Fibroblast of skin of scalp (primary cell): ENCODE measurements at regions not wholly inside any gene's neighbourhood (a gene's known extent, or its start where the extent isn't known, plus 50 kb on each side); places are given as distances from the start of the nearest gene placed in this dataset.

Experiments used
- DNase-seq: peaks from one replicate; pipeline ENCODE4 v3.0.0-alpha.2; 2013

DNA sequence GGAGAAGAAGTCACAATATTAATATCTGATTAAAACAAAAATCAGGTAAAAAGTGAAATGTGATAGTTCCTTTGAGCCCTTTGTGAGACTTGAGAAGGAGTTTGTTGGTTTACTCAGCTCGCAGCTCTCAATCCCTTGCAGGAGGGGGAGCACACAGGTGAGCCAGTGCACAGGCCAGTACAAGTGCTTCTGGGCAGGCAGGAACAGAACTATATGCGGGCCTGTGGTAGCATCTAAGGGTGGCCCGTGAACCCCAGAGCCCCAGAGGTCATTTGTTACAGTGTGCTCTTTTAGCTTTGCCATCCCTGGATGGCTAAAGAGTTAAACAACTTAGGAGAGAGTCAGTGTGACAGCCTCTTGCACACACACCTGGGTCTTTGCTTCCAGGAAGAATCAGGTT, 215.3 kb upstream of the EDIL3 start:
- DNase-seq = no peak

DNA sequence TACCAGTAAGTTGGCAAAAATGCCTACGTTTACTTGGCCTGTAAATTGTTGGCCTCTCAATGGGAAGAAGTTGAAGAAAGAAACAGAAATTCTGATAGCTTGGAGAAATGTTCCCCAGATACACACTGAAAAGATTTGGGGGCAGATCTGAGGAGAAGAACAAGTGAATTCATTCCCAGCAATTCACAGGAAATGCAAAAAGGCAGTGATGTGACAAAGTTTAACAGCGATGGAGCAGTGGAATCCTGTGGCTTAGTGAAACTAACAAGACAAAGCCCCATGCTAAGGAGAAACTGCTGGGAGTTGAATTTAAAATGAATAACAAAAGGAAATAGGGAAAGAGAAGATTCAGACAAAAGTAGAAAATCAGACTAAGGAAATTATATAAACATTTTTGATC, 213.2 kb upstream of the EDIL3 start:
- no peak for DNase-seq

DNA sequence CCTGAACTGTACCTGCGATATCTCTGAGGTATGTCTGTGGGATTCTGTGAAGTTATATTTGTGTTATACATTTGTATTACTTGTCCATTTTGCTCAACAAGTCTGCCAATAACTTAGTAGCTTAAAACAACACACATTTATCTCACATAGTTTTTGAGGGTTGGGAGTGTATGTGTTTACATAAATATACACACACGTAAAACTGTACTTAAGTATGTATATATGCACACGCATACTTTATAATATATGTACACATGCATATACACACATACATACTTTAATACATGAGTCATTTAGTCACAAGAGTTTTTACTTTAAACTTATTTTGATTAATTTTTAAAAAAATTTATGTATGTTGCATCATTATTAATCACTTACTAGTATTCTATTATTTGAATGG, 205.9 kb upstream of the EDIL3 start:
- no peak for DNase-seq

DNA sequence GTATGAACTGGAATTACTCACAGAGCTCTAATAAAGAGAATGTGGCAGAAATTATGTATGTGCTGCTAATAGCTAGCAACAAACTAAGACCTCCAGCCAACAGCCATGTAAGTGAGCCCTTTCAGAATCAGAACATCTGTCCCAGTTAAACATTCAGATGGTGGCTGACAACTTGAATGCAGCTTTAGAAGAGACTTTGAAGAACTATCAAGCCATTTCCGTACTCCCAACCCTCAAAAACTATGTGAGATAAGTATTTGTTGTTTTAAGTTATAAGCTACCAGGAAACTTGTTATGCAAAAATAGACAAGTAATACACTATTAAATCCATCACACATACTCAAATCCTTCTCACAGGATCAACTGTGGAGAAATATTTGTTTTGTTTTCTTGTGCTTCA, 205.2 kb upstream of the EDIL3 start:
- no peak for DNase-seq

DNA sequence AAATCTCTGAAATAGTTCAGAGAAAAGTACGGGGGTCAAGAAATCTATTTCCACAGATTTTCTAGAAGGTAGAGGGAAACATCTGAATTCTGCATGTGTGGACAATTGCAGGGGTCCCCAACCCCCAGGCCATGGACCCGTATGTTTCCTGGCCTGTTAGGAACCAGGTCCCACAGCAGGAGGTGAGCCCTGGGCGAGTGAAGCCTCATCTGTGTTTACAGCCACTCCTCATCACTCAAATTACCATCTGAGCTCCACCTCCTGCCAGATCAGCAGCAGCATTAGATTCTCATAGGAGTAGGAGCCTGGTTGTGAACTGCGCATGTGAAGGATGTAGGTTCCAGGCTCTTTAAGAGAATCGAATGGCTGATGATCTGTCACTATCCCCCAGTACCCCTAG, 200.5 kb upstream of the EDIL3 start:
- DNase-seq = no peak

DNA sequence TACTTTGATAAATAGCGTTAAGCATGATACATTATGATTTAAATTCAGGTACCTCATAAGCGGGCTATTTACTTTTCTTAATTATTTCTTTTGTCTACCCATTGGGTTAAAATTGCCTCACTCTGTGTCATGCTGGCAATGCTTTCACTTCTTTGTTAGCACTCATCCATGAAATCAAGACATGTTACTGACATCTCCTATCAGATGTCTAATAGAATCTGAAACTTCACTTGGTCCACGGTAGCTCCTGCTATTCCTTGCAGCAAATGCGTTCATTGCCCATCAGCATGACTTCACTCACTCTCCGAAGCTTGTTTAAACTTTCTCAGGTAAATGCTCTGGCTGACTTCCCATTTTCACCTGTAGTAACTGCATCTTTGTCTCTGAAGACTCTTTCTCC, 193.5 kb upstream of the EDIL3 start:
- no peak for DNase-seq

DNA sequence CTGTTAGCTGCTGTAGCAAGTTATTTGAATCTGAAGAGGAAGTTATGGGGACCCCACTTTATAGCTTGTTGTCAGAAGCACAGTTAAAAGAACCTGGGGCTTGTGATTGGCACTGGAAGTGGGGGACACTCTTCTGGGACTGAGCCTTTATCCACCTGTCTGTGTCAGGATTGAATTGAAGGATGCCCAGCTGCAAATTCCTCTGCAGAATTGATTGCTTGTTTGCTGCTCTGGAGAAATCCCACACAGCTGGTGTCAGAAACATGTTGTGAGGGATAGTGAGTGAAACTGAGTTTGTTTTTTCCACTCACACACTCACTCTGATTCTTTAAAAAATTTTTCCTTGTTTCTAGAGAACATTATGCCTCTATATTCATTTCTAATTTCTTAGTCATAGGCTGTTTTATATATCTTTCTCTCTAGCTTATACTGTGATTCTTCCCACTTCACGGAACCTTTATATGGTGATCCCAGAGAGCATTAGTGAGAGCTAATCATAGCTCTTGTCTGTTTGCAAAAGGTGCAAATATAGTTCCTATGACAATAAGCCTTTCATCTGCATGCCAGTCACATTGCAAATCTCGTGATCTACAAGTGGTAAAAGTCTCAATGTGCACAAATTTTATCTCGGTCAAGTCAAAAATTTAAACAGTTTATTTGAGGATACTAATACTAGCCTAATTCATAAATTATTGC, 188.5 kb upstream of the EDIL3 start:
- no peak for DNase-seq

DNA sequence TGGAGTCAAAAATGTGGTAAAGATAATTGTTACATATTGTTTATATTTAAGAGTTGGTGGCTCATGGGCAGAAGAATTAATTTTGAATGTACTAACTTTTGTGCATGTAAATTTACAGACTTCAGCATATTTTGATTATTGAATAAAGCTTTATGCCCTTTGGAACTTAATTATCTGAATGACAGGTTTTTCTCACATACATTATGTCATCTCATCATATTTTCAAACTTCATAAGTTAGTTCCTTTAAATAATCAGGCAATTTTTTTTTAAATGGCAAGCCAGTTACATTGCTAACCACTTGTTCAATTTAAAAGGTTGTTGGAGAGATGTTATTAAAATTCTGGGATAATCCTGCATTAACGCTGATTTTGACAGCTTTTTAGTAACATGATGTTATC, 184.6 kb upstream of the EDIL3 start:
- DNase-seq = no peak

DNA sequence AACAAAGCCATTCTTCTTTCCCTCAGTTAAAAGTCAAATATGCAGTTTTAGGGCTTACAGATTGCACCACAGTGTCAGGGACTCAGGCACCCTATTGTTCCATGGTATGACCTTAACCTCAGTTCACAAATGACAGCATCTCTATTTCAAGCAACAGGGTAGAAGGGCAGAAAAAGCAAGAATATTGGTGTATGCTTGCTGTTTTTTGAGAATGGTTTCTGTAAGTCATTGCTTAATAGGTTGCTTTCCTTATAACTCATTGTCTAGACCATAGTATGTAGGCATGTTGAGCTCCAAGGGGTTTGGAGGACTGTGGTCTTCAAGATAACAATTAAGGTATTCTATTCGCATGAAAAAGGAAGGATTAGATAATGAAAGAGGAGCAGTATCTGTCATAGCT, 183.5 kb upstream of the EDIL3 start:
- no peak for DNase-seq

DNA sequence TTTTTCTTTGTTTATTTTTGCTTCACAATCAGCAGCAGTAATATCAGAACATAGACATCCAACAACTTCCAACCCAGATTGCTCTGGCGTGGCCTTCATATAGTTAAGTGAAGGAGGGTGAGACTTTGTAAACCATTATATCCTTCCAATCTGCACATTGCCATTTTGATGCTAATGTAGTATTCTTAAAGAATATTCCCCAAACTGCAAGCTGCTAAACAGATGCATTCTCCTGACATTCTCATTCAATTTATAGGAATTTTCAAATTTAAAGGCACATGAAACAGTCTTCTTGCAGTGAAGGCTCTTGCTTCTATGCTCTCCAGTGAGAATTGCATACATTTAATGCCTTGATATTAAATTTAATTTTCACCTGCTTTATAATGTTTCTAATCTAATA, 181.2 kb upstream of the EDIL3 start:
- no peak for DNase-seq

DNA sequence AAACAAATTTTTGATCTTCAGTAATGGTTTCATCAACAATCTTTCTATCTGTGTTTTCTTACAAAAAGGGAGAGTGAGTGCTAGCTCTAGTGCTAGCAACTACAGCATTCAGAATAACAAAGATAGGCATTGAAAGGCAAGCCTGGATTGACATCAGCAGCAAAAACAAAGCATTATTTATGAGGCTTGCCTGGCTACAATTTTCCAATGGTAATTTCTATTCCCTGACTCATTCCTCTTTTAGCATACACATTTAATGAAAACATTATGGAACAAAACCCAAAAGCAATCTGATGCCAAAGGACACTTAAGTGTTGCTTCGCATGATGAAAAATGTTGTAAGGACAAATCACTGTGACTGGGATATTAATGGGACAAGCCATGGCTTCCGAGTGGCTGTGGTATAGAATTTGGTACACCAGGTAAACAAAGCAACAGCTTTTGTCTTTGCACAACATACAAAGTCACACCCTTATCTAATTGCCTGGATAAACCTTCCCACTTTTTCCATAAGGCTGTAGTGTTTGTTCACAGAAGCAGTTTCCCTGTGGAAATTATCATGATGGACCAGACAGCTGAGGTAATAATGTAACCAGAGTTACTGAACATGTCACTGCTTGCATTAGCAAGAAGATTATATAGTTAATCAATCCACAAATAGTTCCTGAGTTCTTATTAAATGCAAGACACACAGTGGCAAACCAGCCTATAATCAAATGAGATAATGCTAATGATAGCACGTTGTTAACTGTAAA, 179.8 kb upstream of the EDIL3 start:
- DNase-seq = peak; percentile 90

DNA sequence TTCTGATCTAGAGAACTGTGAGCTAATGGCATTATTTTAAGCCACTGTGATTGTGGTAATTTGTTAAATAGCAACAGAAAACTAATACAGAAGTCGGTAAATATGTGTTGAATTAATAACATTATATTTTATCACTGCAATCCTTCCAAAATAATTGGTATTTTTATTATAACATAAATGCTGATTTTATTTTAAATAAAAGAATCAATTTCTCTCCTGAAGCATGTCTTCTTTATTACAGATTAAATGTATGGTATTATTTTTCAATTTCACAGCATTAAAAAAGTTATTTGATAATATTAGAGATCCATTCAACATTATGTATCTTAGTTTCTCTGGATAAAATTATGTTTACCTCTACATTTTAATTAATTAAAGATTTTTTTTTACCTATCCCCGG, 165.5 kb upstream of the EDIL3 start:
- DNase-seq = no peak

DNA sequence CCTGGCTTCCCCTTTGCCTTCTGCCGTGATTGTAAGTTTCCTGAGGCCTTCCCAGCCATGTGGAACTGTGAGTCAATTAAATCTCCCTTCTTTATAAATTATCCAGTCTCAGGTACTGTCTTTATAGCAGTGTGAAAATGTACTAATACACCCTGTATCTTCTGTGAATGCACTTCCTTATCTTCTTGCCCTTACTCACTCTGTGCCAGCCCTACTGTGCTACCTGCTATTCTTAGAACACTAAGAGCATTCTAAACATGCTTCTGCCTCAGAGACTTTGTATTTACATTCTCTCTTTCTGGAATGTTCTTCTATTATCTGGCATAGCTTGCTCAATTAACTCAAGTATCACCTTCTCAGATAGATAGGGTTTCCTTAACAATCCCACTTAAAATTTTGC, 164.4 kb upstream of the EDIL3 start:
- DNase-seq = no peak

DNA sequence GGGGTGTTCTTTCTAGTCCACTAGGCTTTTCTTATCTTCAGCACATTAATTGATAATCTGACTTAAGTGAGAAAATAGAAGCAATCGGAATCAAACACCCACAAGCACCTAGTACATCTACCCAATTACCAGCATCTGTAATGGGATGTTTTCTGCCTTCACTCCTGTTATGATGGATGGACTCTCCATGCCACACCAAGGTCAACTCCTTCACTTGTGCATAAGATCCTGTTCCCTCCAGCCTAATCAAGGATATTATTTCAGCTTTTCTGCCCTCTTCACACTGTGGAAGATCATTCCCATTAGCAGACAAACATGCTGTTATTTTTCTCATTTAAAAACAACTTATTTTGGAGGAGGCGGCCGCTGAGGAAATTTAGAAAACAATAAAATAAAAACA, 162.0 kb upstream of the EDIL3 start:
- DNase-seq = no peak

DNA sequence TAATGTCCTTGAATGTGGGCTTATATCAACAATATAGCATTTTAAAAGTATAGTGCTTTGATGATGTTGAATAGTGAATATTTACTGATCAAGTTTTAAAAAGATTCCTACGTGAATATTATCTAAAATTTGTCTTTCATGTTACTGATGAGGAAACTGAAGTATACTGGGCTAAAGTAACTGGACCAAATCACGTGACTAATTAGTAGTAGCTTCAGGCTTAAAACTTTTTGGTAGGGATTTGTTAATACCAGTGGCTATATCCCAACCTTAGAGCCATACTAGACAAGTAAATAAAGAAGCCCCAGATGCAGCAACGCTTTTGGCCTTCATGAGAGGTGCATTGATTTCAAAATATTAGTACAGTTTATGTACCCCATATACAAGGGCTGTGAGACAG, 152.1 kb upstream of the EDIL3 start:
- DNase-seq = no peak

DNA sequence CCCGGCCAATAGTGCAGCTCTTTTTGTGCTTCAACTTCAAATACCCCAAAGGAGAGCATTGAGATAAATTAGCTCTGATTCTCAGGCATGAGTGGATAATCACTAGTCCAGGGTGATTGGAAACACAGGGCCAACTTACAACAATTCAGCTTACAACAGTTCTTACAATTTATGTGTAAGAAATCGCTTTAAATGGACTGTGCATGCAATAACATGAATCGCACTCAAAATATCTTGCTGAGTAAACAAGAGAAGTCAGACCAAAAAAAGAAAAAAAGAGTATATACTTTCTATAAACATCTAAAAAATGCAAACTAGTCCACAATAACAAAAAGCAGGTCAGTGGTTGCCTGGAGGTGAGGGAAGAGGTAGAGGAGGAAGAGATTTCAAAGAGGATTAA, 150.6 kb upstream of the EDIL3 start:
- DNase-seq = peak; percentile 36

DNA sequence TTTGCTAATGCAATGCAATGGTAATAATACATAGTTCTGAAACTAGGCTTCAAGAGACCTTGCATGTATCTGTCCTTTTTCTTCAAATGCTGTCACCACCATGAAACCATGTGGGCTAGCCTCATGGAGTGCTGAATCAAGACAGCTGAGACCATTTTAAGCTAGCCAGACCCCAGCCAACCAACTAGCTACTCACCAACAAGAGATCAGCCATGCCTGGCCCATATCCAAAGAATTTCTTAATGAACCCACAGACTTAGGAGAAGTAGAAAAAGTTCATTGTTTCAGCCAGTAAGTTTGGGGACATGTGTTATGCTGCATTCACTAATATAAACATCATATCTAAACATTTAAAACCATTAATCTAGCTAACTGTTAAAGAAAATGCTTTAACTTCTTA, 139.8 kb upstream of the EDIL3 start:
- DNase-seq = peak; percentile 15

DNA sequence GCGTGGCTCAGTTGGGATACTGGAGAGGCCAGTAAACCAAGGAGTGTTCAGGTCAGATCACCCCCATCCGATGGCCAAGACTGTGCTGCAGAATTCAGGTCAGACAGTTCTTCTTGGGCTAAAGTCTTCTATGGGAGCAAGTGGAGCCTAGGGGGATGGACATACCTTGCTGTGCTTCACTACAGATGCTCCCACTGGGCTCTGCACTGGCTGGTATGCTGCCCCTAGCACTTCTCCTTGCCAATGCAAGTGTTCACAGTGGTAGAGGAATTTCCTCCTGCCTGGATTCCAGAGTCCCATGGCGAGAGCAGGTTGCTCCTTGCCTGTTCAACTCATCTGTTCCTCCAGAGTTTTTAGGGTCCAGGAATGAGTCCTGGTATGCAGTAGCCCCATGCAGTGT, 134.2 kb upstream of the EDIL3 start:
- DNase-seq = no peak

DNA sequence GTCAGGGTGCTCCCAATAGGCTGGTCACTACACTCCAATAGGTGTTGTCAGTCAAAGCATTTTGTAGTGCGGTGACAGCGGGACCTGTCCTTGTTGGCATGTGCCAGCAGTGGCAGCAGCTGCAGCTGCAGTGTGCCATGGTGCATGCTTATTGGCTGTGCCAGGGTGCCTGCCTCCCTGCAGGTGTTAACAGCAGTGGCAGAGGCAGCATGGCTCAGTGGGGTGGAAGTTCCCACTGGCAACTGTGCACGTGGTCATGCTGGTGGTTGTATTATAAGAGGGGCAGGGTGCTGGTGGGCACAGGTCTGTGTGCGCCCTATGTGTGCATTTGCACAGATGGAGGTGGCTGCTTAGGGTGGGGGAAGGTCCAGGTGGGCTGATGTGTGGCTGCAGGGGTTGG, 133.7 kb upstream of the EDIL3 start:
- no peak for DNase-seq

DNA sequence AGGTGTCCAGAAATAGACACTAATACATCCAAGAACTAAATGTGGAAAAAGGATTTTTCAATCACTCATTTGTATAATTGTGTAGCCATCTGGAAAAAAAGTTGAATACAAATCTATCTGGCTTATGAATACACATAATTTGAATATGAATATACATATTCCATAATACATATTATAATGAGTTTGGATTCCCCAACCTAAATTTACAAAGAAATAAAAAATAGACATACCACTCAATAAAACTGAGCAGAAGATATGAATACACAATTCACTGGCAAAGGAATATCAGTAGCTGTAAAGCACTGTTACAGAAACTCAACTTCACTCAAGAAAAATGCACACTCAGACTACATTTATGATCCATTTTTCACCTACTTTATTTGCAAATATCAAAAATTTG, 121.9 kb upstream of the EDIL3 start:
- DNase-seq = no peak

DNA sequence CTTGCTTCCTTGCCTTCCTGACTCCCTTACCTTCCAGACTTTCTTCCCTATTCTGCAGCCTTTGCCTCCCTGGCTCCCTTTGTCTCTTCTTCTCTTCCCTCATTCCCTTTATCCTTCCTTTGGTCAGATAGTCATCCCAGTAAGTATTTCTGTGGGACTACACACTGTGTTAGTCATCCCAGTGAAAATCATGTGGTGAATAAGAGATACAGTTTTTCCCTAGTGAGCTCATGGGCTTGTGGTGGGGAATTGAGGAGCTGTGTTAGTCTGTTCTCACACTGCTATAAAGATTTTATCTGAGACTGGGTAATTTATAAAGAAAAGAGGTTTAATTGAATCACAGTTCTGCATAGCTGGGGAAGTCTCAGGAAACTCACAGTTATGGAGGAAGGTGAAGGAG, 109.8 kb upstream of the EDIL3 start:
- peak; percentile 90 for DNase-seq

DNA sequence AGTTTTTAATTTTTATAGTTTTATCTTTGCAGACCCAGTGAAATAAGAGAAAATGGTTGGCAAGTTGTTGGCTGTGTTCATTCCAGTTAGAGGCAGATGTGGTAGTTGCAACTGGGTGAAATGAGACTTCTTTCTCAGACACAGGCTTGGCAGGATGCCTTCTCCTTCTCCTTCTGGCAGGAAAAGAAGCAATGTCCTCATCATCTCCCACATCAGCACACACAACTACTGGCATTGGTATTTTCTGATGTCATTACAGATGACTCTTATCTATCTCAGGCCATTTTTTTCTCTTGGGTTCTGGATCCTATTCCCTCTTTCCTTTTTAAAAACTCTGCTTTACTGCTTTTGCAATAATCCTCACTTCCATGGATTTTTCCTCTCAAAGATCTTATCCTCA, 103.3 kb upstream of the EDIL3 start:
- peak; percentile 90 for DNase-seq

DNA sequence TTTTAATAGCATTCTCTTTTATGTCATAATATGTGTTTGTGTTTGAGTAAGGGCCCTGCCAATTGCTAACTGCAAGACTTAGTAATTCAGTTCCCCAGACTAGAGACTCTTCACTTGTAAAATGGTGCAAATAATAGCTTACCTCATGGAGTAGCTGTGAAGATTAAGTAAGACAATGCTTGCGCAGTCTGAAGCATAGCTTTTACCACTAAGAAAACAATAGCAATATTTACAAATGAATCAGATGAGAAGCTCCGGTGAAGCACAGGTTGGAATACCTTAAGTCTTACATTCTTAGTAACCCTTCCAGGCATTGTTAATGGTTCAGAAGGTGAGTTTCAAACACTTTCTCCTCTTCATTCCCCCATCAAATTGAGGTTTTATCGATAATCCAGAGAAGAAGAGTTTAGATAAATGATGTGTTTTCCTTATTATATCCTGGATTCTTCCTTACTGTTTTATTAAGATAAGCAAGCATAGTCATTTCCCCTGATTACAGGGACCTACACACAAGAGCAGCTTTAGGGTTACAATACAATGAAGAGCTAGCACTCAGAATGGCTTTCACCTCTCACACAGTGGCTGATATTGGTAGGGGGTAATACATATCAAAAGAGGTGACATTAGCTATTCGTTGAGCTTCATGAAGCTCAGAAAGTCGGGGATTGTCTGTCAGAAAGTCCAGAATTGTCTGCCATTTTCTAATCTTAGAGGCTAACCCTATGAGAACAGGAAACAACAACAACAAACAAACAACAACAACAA, 96.4 kb upstream of the EDIL3 start:
- no peak for DNase-seq

DNA sequence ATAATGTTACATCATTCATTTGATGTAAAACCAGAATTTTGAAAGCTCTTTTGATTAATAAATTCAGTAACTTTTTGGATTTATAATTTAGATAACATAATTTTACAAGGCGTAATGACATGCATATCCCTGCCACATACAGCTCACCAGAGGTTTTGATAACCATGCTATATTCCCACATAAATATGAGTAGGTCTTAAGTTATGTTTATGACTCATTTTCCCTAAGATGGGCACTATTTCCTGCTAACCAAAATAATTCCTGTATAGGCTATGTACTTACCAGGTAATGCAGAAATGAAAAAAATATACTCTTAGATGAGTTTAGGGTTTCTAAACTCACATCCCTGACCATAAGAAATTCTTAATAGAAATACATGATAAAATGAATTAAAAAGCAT, 93.9 kb upstream of the EDIL3 start:
- DNase-seq = peak; percentile 9
